ENCODE measurements at regions not wholly inside any gene's neighbourhood (a gene's known extent, or its start where the extent isn't known, plus 50 kb on each side); places are given as distances from the start of the nearest gene placed in this dataset.
A peak's percentile ranks its signal among the peaks of the same experiment; 100 is the strongest.

GRCh38 chr6:19324376-19324775 is 512.8 kb upstream of the ID4 start:
- no peak for TF ChIP-seq CTCF (IDR thresholded peaks at IDR 0.05)
- Histone ChIP-seq H3K27ac (no peak overlapping the region), H3K9me3 (no peaks in the 10 kb centered on the region), H3K36me3 (no peaks in the 10 kb centered on the region), H3K27me3 (no peaks in the 10 kb centered on the region), H3K4me1 (peaks cover 0 to 2% (median 0%) of the 10 kb centered on the region in 3 donors), H3K4me3 (no peak overlapping the region)
- WGBS, 2 donors, result 82 to 88% methylated on average over 3 of the region's 3 CpGs
- intact Hi-C loops (cut with DNase I), result no loop called here
- DNase-seq (no peak), ATAC-seq (no peak), FAIRE-seq (no peak)

GRCh38 chr6:19325335-19325789 is 511.8 kb upstream of the ID4 start:
- ATAC-seq (no peak), FAIRE-seq (no peak), DNase-seq (no peak)
- WGBS, 2 donors, result 73 to 85% methylated on average over 8 of the region's 8 CpGs
- Histone ChIP-seq H3K9me3 (no peaks in the 10 kb centered on the region), H3K36me3 (no peaks in the 10 kb centered on the region), H3K27ac (no peak overlapping the region), H3K27me3 (no peaks in the 10 kb centered on the region), H3K4me3 (no peak overlapping the region), H3K4me1 (peaks cover 0 to 2% (median 0%) of the 10 kb centered on the region in 3 donors)
- intact Hi-C loops (cut with DNase I), result no loop called here
- no peak for TF ChIP-seq CTCF (IDR thresholded peaks at IDR 0.05)

- Histone ChIP-seq H3K4me1 (peaks cover 0 to 2% (median 0%) of the 10 kb centered on the region in 3 donors), H3K9me3 (no peaks in the 10 kb centered on the region), H3K4me3 (no peak overlapping the region), H3K36me3 (no peaks in the 10 kb centered on the region), H3K27me3 (no peaks in the 10 kb centered on the region), H3K27ac (no peak overlapping the region)
- DNase-seq, result no peak
- no peak for TF ChIP-seq CTCF (IDR thresholded peaks at IDR 0.05)
- FAIRE-seq, result no peak
- intact Hi-C loops (cut with DNase I), result no loop called here
- WGBS, 2 donors, result 50% methylated on average over 2 of the region's 2 CpGs
- ATAC-seq, result peak in 1 of 4 donors; percentile 21
These were observed 509.9 kb upstream of the ID4 start for GRCh38 chr6:19327241-19327640.

GRCh38 chr6:19327661-19328060 is 509.5 kb upstream of the ID4 start:
- H3K27ac ChIP-seq, result no peak overlapping the region
- H3K27me3 ChIP-seq, result no peaks in the 10 kb centered on the region
- DNase-seq (no peak), ATAC-seq (peak in 1 of 4 donors; percentile 11), FAIRE-seq (no peak)
- 20 to 29% methylated on average over 8 of the region's 8 CpGs for WGBS, 2 donors
- no peak overlapping the region for H3K4me3 ChIP-seq
- H3K9me3 ChIP-seq, result no peaks in the 10 kb centered on the region
- no peak for TF ChIP-seq CTCF (IDR thresholded peaks at IDR 0.05)
- H3K36me3 ChIP-seq, result no peaks in the 10 kb centered on the region
- peaks cover 0 to 2% (median 0%) of the 10 kb centered on the region in 3 donors for H3K4me1 ChIP-seq
- intact Hi-C loops (cut with DNase I), result no loop called here

- ATAC-seq, result no peak
- no peak for TF ChIP-seq CTCF (IDR thresholded peaks at IDR 0.05)
These were observed 508.1 kb upstream of the ID4 start for GRCh38 chr6:19329078-19329477.

More at GRCh38 chr6:19329078-19329477, 508.1 kb upstream of the ID4 start:
- 57 to 68% methylated on average over 4 of the region's 4 CpGs for WGBS, 2 donors
- intact Hi-C loops (cut with DNase I), result no loop called here
- peaks cover 0 to 2% (median 0%) of the 10 kb centered on the region in 3 donors for H3K4me1 ChIP-seq
- FAIRE-seq (no peak), DNase-seq (no peak)
- H3K4me3 ChIP-seq, result no peak overlapping the region
- no peaks in the 10 kb centered on the region for H3K9me3 ChIP-seq
- no peak overlapping the region for H3K27ac ChIP-seq
- H3K36me3 ChIP-seq, result no peaks in the 10 kb centered on the region
- H3K27me3 ChIP-seq, result no peaks in the 10 kb centered on the region
